ENCODE measurements at regions not wholly inside any gene's neighbourhood (a gene's known extent, or its start where the extent isn't known, plus 50 kb on each side); places are given as distances from the start of the nearest gene placed in this dataset.

DNA sequence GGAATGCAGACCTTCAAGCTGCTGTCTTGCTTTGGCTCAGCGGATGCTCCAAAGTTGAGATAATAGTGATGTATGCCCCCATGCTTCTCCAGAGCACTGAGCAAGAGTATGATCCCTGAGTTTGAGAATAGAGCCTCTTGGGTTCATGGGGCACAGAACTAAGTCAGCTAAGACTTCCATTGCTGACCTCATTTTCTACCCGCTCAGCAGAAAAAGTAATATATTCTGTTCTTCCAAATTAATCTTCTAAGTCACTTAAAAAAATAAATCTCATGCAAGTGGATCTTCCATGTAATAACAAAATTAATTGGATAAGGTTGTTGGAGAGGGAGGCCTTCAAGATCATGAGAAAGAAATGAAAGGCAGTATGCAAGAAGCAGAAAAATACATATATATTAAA lies 483.9 kb downstream of the DNAH5 start:
- no peak for TF ChIP-seq POLR2A (IDR thresholded peaks at IDR 0.05)
- no peak for TF ChIP-seq CTCF (IDR thresholded peaks at IDR 0.05)
